Esophagus muscularis mucosa (tissue), 3 donors: ENCODE measurements at regions not wholly inside any gene's neighbourhood (a gene's known extent, or its start where the extent isn't known, plus 50 kb on each side); places are given as distances from the start of the nearest gene placed in this dataset.

Source experiments
- CTCF ChIP-seq, 3 experiments: fragments of 200-600 bp in 2 of 3; fragments of 450-650 bp in 1 of 3; sonication (generic) in 2 of 3; IDR thresholded peaks; one replicate each; pipeline ENCODE4 v1.5.1; 2017 to 2019; ENCODE audit warnings: antibody characterized with exemption in 3 of 3, mild to moderate bottlenecking in 2 of 3, moderate library complexity in 1 of 3
- POLR2A ChIP-seq: fragments of 450-650 bp; IDR thresholded peaks from one replicate; pipeline ENCODE4 v1.6.1; 2017; ENCODE audit warnings: antibody characterized with exemption, moderate library complexity, mild to moderate bottlenecking, low read depth
- POLR2AphosphoS5 ChIP-seq, 2 donors: sonication (generic); formaldehyde crosslinking; IDR thresholded peaks; one replicate each; pipeline ENCODE4 v1.6.1; 2017; ENCODE audit warnings: antibody characterized with exemption in 2 of 2

GRCh38 chr4:18454349-18454748 is 432.8 kb upstream of the LCORL start:
- no peak for TF ChIP-seq POLR2A
- no peak for TF ChIP-seq POLR2AphosphoS5 (IDR thresholded peaks at IDR 0.05)
- no peak for TF ChIP-seq CTCF (IDR thresholded peaks at IDR 0.05)
